K562 (cell line): ENCODE measurements at regions not wholly inside any gene's neighbourhood (a gene's known extent, or its start where the extent isn't known, plus 50 kb on each side); places are given as distances from the start of the nearest gene placed in this dataset.

Experiments
- ATAC-seq: fragments of 200-7000 bp; cut with Tn5 transposase; 3 replicates; pipeline ENCODE4 v1.9.1; 2020; ENCODE audit warnings: moderate library complexity
- BruUV-seq: library from RNA; stranded (reverse); fragments of 400-500 nt; replicated peaks from 2 replicates; lab custom pipeline; 2021; lab: Mats Ljungman, UMichigan
- CTCF ChIA-PET: fragments of 300-600 bp; formaldehyde crosslinking; extraction: SDS; loops from one replicate; lab custom pipeline; 2021; ENCODE audit warnings: low intra/inter-chr PET ratio; lab: Yijun Ruan, JAX
- POLR2A ChIA-PET: fragments of 300-600, 350-650 bp; sonication (Branson Sonifier 250); formaldehyde crosslinking; extraction: SDS; loops from one replicate; lab custom pipeline; 2021; ENCODE audit warnings: antibody characterized with exemption, inconsistent platforms; lab: Yijun Ruan, JAX
- DNase-seq, 4 experiments: peaks; one replicate each; pipeline versions ENCODE4 v3.0.0 to v3.0.0-alpha.2; 2011 to 2018; ENCODE audit warnings: low spot score in 3 of 4, mixed read lengths in 3 of 4; ENCODE audit errors: extremely low read depth in 1 of 4
- FAIRE-seq: peaks from 2 replicates; lab custom pipeline; 2011; peaks lifted over from hg19 to GRCh38; lab: Jason Lieb, UNC
- H2AFZ ChIP-seq: 2 replicates; pipeline ENCODE4 v1.6.0; 2011; ENCODE audit warnings: low read depth, low read length, control low read depth, inconsistent platforms
- H3K27ac ChIP-seq: fragments of 200-600 bp; 3 replicates; pipeline ENCODE4 v1.8.0; 2011; ENCODE audit warnings: low read depth, mild to moderate bottlenecking, control low read depth, inconsistent platforms, low read length, moderate library complexity, mixed read lengths; ENCODE audit errors: extremely low read depth
- H3K27me3 ChIP-seq, 2 experiments: fragments of 300-600 bp in 1 of 2; 2 replicates in 1 of 2; 3 replicates in 1 of 2; pipeline versions ENCODE4 v1.6.0 to v1.8.0; 2011; ENCODE audit warnings: inconsistent platforms in 2 of 2, low read length in 2 of 2, mild to moderate bottlenecking in 1 of 2, mixed read lengths in 1 of 2, moderate library complexity in 1 of 2; ENCODE audit not compliant: control insufficient read depth in 2 of 2, insufficient read depth in 2 of 2
- H3K36me3 ChIP-seq: fragments of 300-600 bp; 3 replicates; pipeline ENCODE4 v1.8.0; 2011; ENCODE audit warnings: mild to moderate bottlenecking, low read length, inconsistent platforms; ENCODE audit not compliant: control insufficient read depth, insufficient read depth
- H3K4me1 ChIP-seq, 2 experiments: fragments of 200-600 bp in 1 of 2; replicated peaks in 1 of 2; 2 replicates in 1 of 2; 3 replicates in 1 of 2; pipeline versions ENCODE4 v1.5.1 to v1.8.0; 2011; ENCODE audit warnings: inconsistent platforms in 2 of 2, low read length in 2 of 2, mild to moderate bottlenecking in 1 of 2, mixed read lengths in 1 of 2, moderate library complexity in 1 of 2; ENCODE audit not compliant: control insufficient read depth in 2 of 2, insufficient read depth in 2 of 2
- H3K4me2 ChIP-seq: 2 replicates; pipeline ENCODE4 v1.6.1; 2011; ENCODE audit warnings: low read length, control low read depth, inconsistent platforms, mixed read lengths; ENCODE audit not compliant: insufficient read depth
- H3K4me3 ChIP-seq: fragments of 200-600 bp; sonication (generic), shearing (Covaris generic); 2 replicates; pipeline ENCODE4 v1.5.1; 2016; ENCODE audit warnings: control low read depth, inconsistent platforms
- H3K79me2 ChIP-seq: fragments of 200-600 bp; 3 replicates; pipeline ENCODE4 v1.8.0; 2011; ENCODE audit warnings: low read length, inconsistent platforms; ENCODE audit not compliant: control insufficient read depth, insufficient read depth
- H3K9ac ChIP-seq, 2 experiments: 2 replicates each; pipeline versions ENCODE4 v1.6.0 to v1.6.1; 2011; ENCODE audit warnings: low read depth in 2 of 2, low read length in 2 of 2, control low read depth in 1 of 2, inconsistent platforms in 1 of 2, mild to moderate bottlenecking in 1 of 2, mixed read lengths in 1 of 2; ENCODE audit not compliant: insufficient read depth in 1 of 2
- H3K9me1 ChIP-seq: one replicate; pipeline ENCODE4 v1.6.0; 2011; ENCODE audit warnings: inconsistent platforms, mild to moderate bottlenecking, low read length, moderate library complexity; ENCODE audit not compliant: control insufficient read depth, insufficient read depth
- H3K9me3 ChIP-seq: replicated peaks from 2 replicates; pipeline ENCODE4 v1.5.1; 2011; ENCODE audit warnings: low read depth, low read length, inconsistent platforms; ENCODE audit not compliant: control insufficient read depth, insufficient read depth
- H4K20me1 ChIP-seq: replicated peaks from 2 replicates; pipeline ENCODE4 v1.6.1; 2011; ENCODE audit warnings: low read length, inconsistent platforms, mixed read lengths; ENCODE audit not compliant: control insufficient read depth, insufficient read depth
- CBX1 ChIP-seq: sonication (generic); IDR thresholded peaks from 2 replicates; pipeline ENCODE4 v1.6.1; 2016; ENCODE audit warnings: antibody characterized with exemption, low read depth, mild to moderate bottlenecking
- HNRNPUL1 ChIP-seq: fragments of 200-400 bp; formaldehyde crosslinking; IDR thresholded peaks from 2 replicates; pipeline ENCODE4 v1.6.1; 2017; ENCODE audit warnings: low read length
- KLF13 ChIP-seq: fragments of 450-650 bp; IDR thresholded peaks from 2 replicates; pipeline ENCODE4 v1.6.1; 2016; ENCODE audit warnings: missing genetic modification characterization, low read depth, mild to moderate bottlenecking, missing compliant biosample characterization, moderate library complexity, borderline replicate concordance
- RAD51 ChIP-seq: fragments of 450-650 bp; IDR thresholded peaks from 2 replicates; pipeline ENCODE4 v1.7.1; 2016; ENCODE audit warnings: low read depth, mild to moderate bottlenecking, borderline replicate concordance
- SMC3 ChIP-seq: conservative IDR thresholded peaks from 2 replicates; pipeline ENCODE4 v1.6.1; 2011; ENCODE audit warnings: low read depth, low read length, improper control_type of control experiment; ENCODE audit not compliant: insufficient read depth
- WGBS: fragments of 100-300 bp; shearing (Covaris generic); methylation state at CpG from one replicate; pipeline ENCODE4 v1.1.6; 2016; ENCODE audit warnings: low coverage, mixed read lengths; ENCODE audit not compliant: insufficient coverage; ENCODE audit errors: missing lambda C conversion rate; 5-methylcytosine and 5-hydroxymethylcytosine counted together
- in situ Hi-C: fragments of 300-500 bp; cut with MboI; formaldehyde crosslinking; loops from 4 replicates; pipeline ENCODE4 v1.15.0; 2018; ENCODE audit warnings: inconsistent platforms, mixed read lengths
- intact Hi-C: fragments of 100-400 bp; cut with micrococcal nuclease; formaldehyde crosslinking; loops from 2 replicates; pipeline ENCODE4 v1.14.2; 2022
- TF ChIP-seq, protein P1 (sequence below): IDR thresholded peaks from 2 replicates; pipeline ENCODE4 v1.6.1; 2014; ENCODE audit warnings: antibody characterized with exemption
- TF ChIP-seq, protein P2 (sequence below), 2 experiments: IDR thresholded peaks; 2 replicates each; pipeline ENCODE4 v1.6.1; 2011; ENCODE audit warnings: borderline replicate concordance in 1 of 2, control low read depth in 1 of 2, low read depth in 1 of 2, low read length in 1 of 2, mild to moderate bottlenecking in 1 of 2, mixed read lengths in 1 of 2, moderate library complexity in 1 of 2; ENCODE audit not compliant: insufficient read depth in 1 of 2, insufficient read length in 1 of 2, poor library complexity in 1 of 2, severe bottlenecking in 1 of 2; ENCODE audit errors: extremely low read depth in 1 of 2

DNA sequence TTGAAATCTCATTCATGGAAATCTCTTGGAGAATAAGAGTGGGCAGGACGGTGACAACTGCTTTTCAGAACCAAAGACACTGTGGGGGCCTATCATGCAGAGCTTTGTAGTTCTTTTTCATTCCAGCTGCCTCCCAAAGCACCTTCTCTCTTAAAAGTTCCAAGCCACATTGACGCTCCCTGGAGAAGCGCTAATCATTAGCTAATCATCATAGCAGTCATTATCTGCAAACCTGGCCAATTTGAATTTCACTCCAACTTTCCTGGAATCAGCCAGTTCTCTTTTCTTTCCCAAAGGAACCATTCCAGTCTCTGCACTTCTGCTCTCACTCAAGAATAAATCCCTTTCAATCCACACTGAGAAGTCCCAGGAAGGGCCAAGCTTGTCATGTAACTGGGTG, 1144.1 kb upstream of the IGFBP7 start (continued):
- TF ChIP-seq, protein P1, sequence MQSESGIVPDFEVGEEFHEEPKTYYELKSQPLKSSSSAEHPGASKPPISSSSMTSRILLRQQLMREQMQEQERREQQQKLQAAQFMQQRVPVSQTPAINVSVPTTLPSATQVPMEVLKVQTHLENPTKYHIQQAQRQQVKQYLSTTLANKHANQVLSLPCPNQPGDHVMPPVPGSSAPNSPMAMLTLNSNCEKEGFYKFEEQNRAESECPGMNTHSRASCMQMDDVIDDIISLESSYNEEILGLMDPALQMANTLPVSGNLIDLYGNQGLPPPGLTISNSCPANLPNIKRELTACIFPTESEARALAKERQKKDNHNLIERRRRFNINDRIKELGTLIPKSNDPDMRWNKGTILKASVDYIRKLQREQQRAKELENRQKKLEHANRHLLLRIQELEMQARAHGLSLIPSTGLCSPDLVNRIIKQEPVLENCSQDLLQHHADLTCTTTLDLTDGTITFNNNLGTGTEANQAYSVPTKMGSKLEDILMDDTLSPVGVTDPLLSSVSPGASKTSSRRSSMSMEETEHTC, result no peak
- no peak for TF ChIP-seq HNRNPUL1

DNA sequence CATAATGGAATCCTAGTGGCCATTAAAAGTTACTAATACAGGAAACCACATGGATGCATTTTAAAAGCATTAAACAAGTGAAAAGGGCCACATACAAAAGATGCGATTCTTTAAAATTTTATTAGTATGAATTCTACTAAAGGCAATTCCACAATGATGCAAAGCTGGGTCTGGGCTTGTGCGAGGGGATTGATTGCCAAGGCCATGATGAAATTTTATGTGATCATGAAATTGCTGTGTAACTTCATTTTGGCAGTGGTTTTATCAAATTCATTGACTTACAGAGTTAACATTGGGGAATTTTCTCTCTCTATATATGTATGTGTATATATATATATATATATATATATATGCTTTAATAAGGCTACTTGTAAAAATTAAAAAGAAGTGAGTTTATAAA, 1142.5 kb upstream of the IGFBP7 start:
- ATAC-seq (no peak), DNase-seq (no peak), FAIRE-seq (no peak)
- Histone ChIP-seq H3K9ac (no peak overlapping the region), H3K4me1 (no peaks in the 10 kb centered on the region), H3K27ac (no peak overlapping the region), H4K20me1 (no peaks in the 10 kb centered on the region), H3K79me2 (no peaks in the 10 kb centered on the region), H3K9me1 (no peaks in the 10 kb centered on the region), H3K36me3 (no peaks in the 10 kb centered on the region), H3K9me3 (no peaks in the 10 kb centered on the region), H3K4me2 (no peak overlapping the region), H2AFZ (no peak overlapping the region), H3K27me3 (no peaks in the 10 kb centered on the region), H3K4me3 (no peak overlapping the region)
- intact Hi-C loops, result no loop called here
- no TSS peak for BruUV-seq
- ChIA-PET POLR2A (no interaction called here), CTCF (no interaction called here)
- no peak for TF ChIP-seq SMC3
- TF ChIP-seq KLF13 (tag), result no peak
- TF ChIP-seq, protein P2, sequence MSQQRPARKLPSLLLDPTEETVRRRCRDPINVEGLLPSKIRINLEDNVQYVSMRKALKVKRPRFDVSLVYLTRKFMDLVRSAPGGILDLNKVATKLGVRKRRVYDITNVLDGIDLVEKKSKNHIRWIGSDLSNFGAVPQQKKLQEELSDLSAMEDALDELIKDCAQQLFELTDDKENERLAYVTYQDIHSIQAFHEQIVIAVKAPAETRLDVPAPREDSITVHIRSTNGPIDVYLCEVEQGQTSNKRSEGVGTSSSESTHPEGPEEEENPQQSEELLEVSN (IDR thresholded peaks at IDR 0.05; ENCODE audit: borderline replicate concordance in 1 of 2, extremely low read depth in 1 of 2, insufficient read depth in 1 of 2, insufficient read length in 1 of 2, low read depth in 1 of 2, low read length in 1 of 2, poor library complexity in 1 of 2, severe bottlenecking in 1 of 2), result no peak
- no peak for TF ChIP-seq CBX1
- TF ChIP-seq RAD51, result no peak
- 0% methylated on average over 2 of the region's 2 CpGs for WGBS
- in situ Hi-C loops, result no loop called here
